GM21367 (cell line): ENCODE measurements at regions not wholly inside any gene's neighbourhood (a gene's known extent, or its start where the extent isn't known, plus 50 kb on each side); places are given as distances from the start of the nearest gene placed in this dataset.

Experiments
- ATAC-seq: cut with Tn5 transposase; IDR thresholded peaks from one replicate; pipeline ENCODE4 v1.9.1; 2021; ENCODE audit not compliant: unreplicated experiment

DNA sequence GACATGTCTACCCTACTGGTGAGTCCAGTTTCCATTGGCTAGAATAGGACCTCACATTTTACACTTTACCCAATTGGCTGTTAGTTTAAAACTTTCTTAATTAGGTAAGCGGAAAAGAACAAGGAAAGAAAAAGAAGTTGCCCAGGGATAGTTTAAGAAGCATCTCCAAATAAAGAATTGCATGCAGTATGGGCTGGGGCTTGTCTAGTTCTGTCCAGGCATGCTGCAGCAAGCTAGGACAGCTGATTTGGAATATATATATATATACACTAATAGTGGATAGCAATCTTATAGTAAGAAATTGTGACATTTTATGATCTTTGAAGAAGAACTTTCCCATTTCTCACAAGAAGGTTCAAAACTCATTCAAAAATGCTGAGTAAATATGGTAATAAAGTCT is 90.0 kb upstream of the ERBB4 start:
- no peak for ATAC-seq

GRCh38 chr2:212626371-212626918 is 87.8 kb upstream of the ERBB4 start:
- ATAC-seq: no peak

GRCh38 chr2:212619954-212620353 is 81.4 kb upstream of the ERBB4 start:
- no peak for ATAC-seq

GRCh38 chr2:212618636-212619035 is 80.0 kb upstream of the ERBB4 start:
- no peak for ATAC-seq

GRCh38 chr2:212610872-212611425 is 72.3 kb upstream of the ERBB4 start:
- no peak for ATAC-seq

DNA sequence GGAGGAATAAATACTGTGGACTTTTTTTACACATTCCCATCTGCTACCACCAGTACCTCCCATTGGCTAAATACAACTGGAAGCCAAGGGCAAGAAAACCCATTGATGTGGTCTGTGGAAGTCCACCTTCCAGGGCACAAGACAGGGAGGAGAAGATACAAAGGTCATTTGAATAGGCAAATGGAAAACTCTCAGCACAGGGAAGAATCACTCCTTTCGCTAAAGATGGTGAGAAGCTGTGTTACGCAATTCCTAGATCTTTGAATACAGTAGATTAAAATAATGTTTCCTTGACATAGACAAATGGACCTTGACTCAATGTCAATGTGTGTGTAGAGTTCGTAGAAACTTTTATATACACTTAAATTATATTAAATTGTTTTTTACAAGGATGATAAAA is 70.9 kb upstream of the ERBB4 start:
- no peak for ATAC-seq

DNA sequence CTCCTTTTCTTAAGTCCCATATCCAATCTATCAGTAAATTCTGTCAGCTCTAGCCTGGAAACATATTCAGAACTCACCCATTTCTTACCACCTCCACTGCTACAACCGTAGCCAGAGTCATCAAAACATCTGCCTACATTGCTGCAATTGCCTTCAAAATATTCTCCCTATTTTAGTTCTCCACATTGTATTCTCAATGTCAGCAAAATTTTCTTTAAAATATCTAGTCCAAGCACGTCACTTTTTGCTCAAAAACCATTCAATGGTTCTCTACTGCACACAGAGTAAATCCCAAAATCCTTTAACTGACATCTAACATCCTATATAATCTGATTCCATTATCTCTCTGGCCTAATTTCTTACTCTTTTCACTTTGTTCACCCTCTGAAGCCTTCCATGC is 68.5 kb upstream of the ERBB4 start:
- ATAC-seq: no peak

- ATAC-seq: no peak
Measured at GRCh38 chr2:212606232-212606631, 67.6 kb upstream of the ERBB4 start.

DNA sequence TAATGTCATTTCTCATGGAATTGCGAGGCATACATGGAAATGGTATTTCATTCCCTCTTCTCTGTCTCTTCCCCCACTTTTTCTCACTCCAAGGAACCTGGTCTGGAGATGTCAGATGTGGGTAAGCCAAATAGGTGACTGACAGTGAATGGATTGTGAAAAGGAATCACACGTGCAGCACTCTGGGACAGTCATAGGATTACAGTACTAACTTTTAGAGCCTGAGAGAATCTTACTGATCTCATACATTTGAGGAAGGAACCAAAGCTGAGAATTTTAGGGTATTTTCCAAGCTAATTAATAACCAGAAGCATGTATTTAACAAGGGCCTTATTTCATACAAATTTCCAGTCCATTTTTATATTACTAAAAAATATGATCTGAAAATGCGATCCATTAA is 58.1 kb upstream of the ERBB4 start:
- no peak for ATAC-seq

DNA sequence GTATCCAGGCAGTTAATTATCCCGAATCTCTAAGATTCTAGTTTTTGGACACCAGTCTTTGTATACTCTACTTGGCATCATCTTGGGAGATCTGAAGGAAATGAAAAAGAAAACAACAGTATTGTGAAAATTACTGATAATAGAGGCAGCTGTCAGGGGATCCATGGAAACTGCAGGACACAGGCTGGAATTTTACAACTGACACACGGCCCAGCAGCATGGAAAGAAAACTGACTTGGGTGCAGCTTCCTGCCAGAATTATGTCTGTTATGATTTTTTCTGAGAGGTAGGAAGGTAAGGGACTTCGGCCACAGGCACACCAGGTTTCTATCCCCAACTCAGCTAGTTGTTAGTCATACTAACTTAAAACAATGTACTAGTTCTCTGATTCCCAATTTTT is 57.7 kb upstream of the ERBB4 start:
- no peak for ATAC-seq

DNA sequence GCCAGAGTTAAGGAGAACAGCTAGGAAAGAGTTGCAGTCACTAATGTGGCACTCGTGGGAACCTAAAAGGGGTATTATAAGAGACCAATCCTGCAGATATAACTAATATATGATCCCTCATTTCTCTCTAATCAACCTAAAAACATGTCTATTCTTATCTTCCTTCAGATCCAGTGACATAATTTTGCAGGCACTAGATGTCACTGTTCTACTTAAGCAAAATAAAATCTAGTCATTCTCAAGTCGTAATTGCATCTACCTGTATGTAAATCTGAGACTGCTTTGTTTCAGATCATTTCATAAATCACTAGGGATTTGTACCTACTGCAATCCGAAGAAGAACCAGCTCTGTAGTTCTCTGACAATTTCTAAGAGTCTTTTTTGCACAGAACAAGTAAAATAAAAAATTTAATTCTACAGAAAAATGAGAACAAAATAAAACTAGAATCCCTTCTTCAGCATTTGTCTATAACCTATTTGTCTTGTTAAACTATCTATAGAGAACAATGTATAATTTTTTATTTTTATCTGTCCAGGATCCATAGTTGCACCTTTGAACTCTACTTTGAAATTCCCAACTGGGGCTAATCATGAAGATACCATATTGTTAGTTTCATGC is 56.5 kb upstream of the ERBB4 start:
- ATAC-seq: peak; percentile 48

DNA sequence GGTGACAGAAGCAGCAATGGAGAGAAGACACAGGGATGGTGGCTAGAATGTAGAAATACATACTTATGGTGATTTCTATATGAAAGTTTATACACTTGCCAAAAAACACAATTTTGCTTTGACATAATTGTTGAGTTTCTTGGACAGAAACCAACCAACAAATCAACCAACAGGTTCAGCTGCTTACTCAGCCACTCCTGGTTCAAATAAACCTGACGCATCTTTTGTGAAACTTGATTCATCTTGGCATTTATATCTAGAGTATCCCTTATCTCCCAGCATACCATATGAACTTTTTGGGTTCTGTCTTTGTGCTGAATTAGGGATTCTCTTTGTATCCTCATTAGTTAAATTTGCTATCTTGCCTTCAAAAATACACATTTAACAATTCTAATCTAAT is 54.1 kb upstream of the ERBB4 start:
- ATAC-seq: no peak
